ENCODE measurements at regions not wholly inside any gene's neighbourhood (a gene's known extent, or its start where the extent isn't known, plus 50 kb on each side); places are given as distances from the start of the nearest gene placed in this dataset.

DNA sequence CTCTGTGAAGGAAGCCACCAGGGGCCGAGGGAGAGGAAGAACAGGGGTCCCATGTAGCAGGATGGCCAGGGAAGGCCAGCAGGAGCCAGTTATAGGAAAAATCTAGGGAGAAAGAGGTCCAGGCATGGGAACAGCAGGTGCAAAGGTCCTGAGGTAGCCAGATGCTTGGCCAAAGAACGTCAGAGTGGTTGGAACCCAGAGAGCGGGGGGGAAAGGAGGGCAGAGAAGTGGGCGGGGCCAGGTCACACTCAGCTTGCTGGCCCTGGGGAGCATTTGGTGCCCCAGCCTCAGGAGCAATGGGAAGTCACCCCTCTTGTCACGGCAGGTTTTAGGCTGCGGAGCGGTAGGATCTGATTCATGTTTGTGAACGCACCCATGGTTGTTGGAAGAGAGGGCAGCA lies 180.5 kb downstream of the PHETA1 start:
- H3K9me3 ChIP-seq (ENCODE audit: low read depth) = no peaks in the 10 kb centered on the region
- H2AFZ ChIP-seq = no peak overlapping the region
- H3K27me3 ChIP-seq = peaks cover 4% of the 10 kb centered on the region
- H3K4me3 ChIP-seq = no peak overlapping the region
- H3K36me3 ChIP-seq (replicated peaks; ENCODE audit: insufficient read depth, low read depth) = no peaks in the 10 kb centered on the region
- H3K4me2 ChIP-seq = no peak overlapping the region
- H3K27ac ChIP-seq = no peak overlapping the region
- no peaks in the 10 kb centered on the region for H3K4me1 ChIP-seq (ENCODE audit: insufficient read depth)
- no peaks in the 10 kb centered on the region for H3K79me2 ChIP-seq
- no peak for DNase-seq (ENCODE audit: low spot score)
- no peaks in the 10 kb centered on the region for H4K20me1 ChIP-seq (ENCODE audit: insufficient read depth, poor library complexity, severe bottlenecking)
- TF ChIP-seq EZH2phosphoT487 (IDR thresholded peaks at IDR 0.05; ENCODE audit: low read depth, severe bottlenecking, unreplicated experiment) = no peak
- H3K9me2 ChIP-seq (replicated peaks; ENCODE audit: insufficient read depth) = no peaks in the 10 kb centered on the region
- WGBS (ENCODE audit: low lambda C conversion rate, missing lambda C conversion rate) = 90% methylated on average over 8 of the region's 8 CpGs

DNA sequence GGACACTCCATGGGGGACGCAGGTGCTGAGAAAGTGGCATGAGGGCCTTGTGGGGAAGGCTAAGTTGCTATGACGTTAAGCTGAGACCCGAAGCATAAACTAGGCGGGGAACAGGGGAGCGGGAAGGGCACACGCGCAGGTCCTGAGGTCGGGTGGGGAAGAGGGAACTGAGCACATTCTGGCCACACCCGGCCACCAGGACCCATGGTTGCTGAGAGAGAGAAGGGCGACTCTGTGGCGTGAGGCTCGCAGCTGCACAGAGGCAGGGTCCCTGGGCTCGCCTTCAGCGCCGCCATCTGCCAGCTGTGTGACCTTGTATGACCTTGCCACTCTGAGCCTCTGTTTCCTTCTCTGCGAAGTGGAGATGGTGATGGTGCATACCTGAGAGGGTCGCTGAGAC lies 182.5 kb downstream of the PHETA1 start:
- H3K27me3 ChIP-seq = no peaks in the 10 kb centered on the region
- H3K4me3 ChIP-seq = no peak overlapping the region
- H3K9me2 ChIP-seq (replicated peaks; ENCODE audit: insufficient read depth) = no peaks in the 10 kb centered on the region
- no peaks in the 10 kb centered on the region for H3K9me3 ChIP-seq (ENCODE audit: low read depth)
- no peaks in the 10 kb centered on the region for H4K20me1 ChIP-seq (ENCODE audit: insufficient read depth, poor library complexity, severe bottlenecking)
- no peak overlapping the region for H2AFZ ChIP-seq
- no peak for TF ChIP-seq EZH2 (IDR thresholded peaks at IDR 0.05; ENCODE audit: borderline replicate concordance)
- TF ChIP-seq EZH2phosphoT487 (IDR thresholded peaks at IDR 0.05; ENCODE audit: low read depth, severe bottlenecking, unreplicated experiment) = no peak
- TF ChIP-seq, protein P1, sequence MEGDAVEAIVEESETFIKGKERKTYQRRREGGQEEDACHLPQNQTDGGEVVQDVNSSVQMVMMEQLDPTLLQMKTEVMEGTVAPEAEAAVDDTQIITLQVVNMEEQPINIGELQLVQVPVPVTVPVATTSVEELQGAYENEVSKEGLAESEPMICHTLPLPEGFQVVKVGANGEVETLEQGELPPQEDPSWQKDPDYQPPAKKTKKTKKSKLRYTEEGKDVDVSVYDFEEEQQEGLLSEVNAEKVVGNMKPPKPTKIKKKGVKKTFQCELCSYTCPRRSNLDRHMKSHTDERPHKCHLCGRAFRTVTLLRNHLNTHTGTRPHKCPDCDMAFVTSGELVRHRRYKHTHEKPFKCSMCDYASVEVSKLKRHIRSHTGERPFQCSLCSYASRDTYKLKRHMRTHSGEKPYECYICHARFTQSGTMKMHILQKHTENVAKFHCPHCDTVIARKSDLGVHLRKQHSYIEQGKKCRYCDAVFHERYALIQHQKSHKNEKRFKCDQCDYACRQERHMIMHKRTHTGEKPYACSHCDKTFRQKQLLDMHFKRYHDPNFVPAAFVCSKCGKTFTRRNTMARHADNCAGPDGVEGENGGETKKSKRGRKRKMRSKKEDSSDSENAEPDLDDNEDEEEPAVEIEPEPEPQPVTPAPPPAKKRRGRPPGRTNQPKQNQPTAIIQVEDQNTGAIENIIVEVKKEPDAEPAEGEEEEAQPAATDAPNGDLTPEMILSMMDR (IDR thresholded peaks at IDR 0.05; ENCODE audit: poor library complexity) = no peak
- H3K36me3 ChIP-seq (replicated peaks; ENCODE audit: insufficient read depth, low read depth) = no peaks in the 10 kb centered on the region
- 93% methylated on average over 17 of the region's 17 CpGs for WGBS (ENCODE audit: low lambda C conversion rate, missing lambda C conversion rate)
- no peak overlapping the region for H3K27ac ChIP-seq
- H3K79me2 ChIP-seq = no peaks in the 10 kb centered on the region
- no peak overlapping the region for H3K4me2 ChIP-seq
- peaks cover 8% of the 10 kb centered on the region for H3K4me1 ChIP-seq (ENCODE audit: insufficient read depth)
- DNase-seq (ENCODE audit: low spot score) = no peak

DNA sequence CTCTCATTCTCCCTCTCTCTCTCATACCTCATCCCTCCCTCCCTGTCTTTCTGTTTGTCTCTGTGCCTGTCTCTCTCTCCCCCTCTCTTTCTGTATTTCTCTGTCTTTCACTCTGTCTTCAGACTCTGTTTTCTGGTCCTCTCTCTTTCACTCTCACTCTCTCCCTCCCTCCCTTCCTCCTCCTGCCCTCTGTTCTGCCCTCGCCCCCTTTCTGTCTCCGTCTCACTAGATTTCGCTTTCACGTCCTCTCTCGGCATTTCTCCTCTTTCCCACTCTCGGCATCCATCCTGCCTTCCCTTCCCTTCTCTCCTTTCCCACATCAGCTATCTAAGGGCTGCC lies 183.0 kb downstream of the PHETA1 start:
- H3K27me3 ChIP-seq = no peaks in the 10 kb centered on the region
- peaks cover 10% of the 10 kb centered on the region for H3K4me1 ChIP-seq (ENCODE audit: insufficient read depth)
- 97% methylated on average over 6 of the region's 6 CpGs for WGBS (ENCODE audit: low lambda C conversion rate, missing lambda C conversion rate)
- H4K20me1 ChIP-seq (ENCODE audit: insufficient read depth, poor library complexity, severe bottlenecking) = no peaks in the 10 kb centered on the region
- DNase-seq (ENCODE audit: low spot score) = no peak
- no peak overlapping the region for H3K27ac ChIP-seq
- no peaks in the 10 kb centered on the region for H3K36me3 ChIP-seq (replicated peaks; ENCODE audit: insufficient read depth, low read depth)
- no peaks in the 10 kb centered on the region for H3K79me2 ChIP-seq
- H3K9me3 ChIP-seq (ENCODE audit: low read depth) = no peaks in the 10 kb centered on the region
- TF ChIP-seq EZH2 (IDR thresholded peaks at IDR 0.05; ENCODE audit: borderline replicate concordance) (no peak), EZH2phosphoT487 (IDR thresholded peaks at IDR 0.05; ENCODE audit: low read depth, severe bottlenecking, unreplicated experiment) (no peak)
- TF ChIP-seq, protein P1 (IDR thresholded peaks at IDR 0.05; ENCODE audit: poor library complexity) = no peak
- H3K4me2 ChIP-seq = no peak overlapping the region
- no peak overlapping the region for H3K4me3 ChIP-seq
- H2AFZ ChIP-seq = no peak overlapping the region
- H3K9me2 ChIP-seq (replicated peaks; ENCODE audit: insufficient read depth) = no peaks in the 10 kb centered on the region

DNA sequence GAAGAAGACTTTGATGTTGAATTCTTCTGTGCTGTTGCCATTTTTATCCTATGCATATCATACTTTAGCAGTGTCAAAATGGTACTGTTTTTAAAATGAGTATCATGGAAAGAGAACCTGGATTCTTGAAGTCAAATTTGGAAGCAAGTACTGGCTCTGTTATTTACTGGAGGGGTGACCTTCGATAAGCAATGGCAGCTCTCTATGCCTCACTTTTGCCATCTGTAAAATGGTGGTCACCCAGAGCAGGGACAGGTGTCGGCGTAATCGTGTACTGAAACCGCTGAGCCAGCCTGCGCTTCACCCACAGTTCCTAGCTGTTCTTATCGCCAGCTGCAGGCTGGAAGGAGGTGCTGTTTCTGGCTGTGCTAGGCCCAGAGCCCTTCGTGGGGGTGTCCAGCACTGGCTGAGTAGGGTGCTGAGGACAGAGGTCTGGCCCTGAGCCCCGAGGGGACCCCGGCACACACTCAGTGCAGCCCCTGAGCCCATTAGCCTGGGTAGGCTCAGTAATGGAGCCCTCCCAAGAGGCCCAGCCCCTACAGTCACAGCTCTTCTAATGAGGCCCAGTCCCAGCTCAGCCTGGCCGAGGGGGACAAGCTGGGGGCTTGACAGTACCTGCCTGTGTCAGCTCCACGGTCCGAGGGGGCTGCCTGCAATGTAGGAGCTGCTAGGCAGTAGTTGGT lies 183.5 kb downstream of the PHETA1 start:
- Histone ChIP-seq H3K9me2 (replicated peaks; ENCODE audit: insufficient read depth) (no peaks in the 10 kb centered on the region), H3K4me2 (no peak overlapping the region), H3K4me1 (ENCODE audit: insufficient read depth) (peaks cover 14% of the 10 kb centered on the region), H3K27me3 (no peaks in the 10 kb centered on the region), H4K20me1 (ENCODE audit: insufficient read depth, poor library complexity, severe bottlenecking) (no peaks in the 10 kb centered on the region), H3K36me3 (replicated peaks; ENCODE audit: insufficient read depth, low read depth) (no peaks in the 10 kb centered on the region), H3K4me3 (no peak overlapping the region), H3K79me2 (no peaks in the 10 kb centered on the region), H3K27ac (no peak overlapping the region), H3K9me3 (ENCODE audit: low read depth) (no peaks in the 10 kb centered on the region), H2AFZ (no peak overlapping the region)
- 84% methylated on average over 13 of the region's 13 CpGs for WGBS (ENCODE audit: low lambda C conversion rate, missing lambda C conversion rate)
- TF ChIP-seq, protein P1 (IDR thresholded peaks at IDR 0.05; ENCODE audit: poor library complexity) = no peak
- no peak for TF ChIP-seq EZH2 (IDR thresholded peaks at IDR 0.05; ENCODE audit: borderline replicate concordance)
- TF ChIP-seq EZH2phosphoT487 (IDR thresholded peaks at IDR 0.05; ENCODE audit: low read depth, severe bottlenecking, unreplicated experiment) = no peak
- DNase-seq (ENCODE audit: low spot score) = no peak

Measured in hepatocyte (in vitro differentiated cells).